NCI-H1105 treated with DMSO at 0.1 percent for 48 hours (cell line): ENCODE measurements at regions not wholly inside any gene's neighbourhood (a gene's known extent, or its start where the extent isn't known, plus 50 kb on each side); places are given as distances from the start of the nearest gene placed in this dataset.
"Not testable (repeated sequence)": the region's sequence is repeated elsewhere in the genome, so short reads cannot be mapped to it uniquely, and the experiment has no call there.

Experiments used
- DNase-seq: peaks from one replicate; lab custom pipeline; 2025; lab: John Stamatoyannopoulos, UW

DNA sequence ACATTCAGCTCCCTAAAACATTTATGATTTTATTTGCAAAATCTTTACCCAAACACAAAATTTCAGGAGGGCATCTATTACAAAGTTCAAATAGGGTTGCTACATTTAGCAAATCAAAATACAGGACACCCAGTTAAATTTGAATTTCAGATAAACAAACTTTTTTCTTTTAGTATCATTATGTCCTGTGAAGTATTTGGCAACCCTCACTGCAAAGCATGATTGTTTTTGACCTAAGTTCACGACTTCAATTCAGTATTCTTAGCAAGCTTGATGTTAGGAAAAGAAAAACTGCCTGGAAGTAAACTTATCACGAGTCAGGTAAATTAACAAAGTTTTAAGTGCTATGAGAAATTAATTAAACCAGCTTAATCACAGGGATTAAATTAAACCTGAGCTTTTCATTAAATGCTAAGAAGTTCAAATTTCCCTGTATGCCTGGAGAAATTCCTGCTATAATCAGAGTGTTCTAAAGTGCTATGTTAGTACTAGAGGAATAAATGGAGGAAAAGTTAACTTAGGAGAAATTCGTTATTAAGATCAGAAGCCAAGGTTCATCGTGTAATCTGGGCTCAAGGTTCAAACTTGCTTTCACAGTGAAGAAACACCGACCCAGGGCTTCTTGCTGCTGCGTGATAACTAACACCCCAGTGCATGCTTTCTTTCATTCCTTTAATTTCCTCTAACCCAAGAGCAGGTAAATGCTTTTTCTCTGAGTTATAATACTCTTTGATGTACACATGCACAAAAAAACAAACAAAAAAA, 298.1 kb downstream of the FOXO1 start:
- no peak for DNase-seq

DNA sequence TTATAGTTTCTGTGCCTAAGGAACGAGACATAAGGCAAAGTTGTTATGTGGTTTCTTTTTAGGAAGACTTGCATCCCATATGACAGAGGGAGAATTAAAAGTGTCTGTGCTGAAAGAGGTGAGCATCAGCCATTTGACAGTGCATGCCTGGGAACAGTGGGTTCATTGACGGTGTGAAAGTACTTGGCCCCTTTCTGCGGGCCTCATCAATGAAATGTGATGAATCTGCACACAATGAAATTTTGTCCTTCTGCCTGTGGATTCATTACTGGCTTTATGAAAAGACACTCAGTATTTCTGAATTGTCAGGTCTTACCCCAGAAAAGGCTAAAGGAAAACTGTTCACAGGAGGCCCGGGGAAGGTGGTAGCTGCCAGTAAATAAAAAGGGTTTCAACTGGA, 295.8 kb downstream of the FOXO1 start:
- no peak for DNase-seq

DNA sequence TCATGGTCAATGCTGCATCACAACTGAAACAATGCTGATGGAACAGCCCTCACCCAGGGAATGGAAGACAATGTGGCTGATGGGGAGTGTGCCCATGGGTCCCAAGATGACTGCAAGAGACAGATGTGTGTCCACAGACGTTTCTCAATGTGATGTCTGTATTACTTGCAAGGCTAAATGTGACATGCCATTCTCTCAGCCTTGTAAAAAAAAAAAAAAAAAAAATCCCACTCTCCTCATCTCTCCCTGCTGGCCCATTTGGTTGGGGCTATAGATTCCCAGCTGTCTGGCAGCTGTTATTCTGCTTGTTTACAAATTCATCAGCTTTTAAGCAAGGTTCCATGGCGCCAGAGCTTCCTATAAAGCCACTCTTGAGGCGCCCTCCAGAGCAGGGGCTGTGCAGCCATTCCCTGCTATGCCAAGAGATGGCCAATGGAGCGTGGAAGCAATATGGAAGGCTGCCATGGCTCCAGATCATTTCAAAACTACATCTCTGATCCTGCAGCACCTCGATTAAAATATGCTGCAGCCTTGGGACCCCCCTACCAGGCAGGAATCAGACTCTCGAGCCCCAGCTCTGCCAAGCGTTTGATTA, 294.8 kb downstream of the FOXO1 start:
- peak; percentile 22 for DNase-seq

DNA sequence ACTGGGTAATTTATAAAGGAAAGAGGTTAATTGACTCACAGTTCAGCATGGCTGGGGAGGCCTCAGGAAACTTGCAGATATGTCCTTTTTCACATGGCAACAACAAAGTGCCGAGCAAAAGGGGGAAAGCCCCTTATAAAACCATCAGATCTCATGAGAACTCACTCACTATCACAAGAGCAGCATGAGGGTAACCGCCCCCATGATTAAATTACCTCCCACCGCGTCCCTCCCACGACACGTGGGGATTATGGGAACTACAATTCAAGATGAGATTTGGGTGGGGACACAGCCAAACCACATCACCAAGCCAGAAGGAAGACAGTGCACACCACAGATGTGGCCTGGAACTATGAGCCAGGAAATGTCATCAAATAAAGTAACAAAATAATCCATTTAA, 292.8 kb downstream of the FOXO1 start:
- DNase-seq, result not testable (repeated sequence)

DNA sequence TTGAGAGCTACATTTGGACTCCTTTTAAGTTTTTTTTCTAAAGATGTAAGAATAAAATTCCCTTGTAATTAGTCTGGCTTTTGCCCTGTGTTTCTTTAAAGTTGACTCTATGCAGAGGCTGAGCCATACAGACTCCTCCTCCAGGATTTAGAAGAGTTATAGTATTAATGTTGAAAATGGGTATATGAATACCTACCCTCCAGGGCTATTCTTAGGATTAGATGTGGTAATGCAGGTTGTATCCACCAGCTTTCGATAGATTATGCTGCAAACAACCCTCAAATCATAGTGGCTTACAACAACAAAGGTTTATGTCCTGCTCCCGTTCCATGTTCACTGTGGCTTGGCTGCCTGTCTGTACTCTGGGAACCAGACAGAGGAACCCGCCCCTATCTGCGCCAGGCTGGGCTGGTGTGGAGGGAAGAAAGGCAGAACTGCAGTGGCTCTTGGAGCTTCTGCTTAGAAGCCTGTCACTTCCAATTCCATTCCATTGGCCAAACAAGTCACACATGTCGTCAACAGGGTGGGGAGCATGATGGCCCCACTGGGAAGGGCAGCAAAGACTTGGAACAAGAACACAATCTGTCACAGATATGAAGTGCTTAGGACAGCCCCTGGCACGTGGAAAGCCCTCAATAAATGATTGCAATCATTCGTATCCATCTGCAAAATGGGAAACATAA, 290.8 kb downstream of the FOXO1 start:
- no peak for DNase-seq

DNA sequence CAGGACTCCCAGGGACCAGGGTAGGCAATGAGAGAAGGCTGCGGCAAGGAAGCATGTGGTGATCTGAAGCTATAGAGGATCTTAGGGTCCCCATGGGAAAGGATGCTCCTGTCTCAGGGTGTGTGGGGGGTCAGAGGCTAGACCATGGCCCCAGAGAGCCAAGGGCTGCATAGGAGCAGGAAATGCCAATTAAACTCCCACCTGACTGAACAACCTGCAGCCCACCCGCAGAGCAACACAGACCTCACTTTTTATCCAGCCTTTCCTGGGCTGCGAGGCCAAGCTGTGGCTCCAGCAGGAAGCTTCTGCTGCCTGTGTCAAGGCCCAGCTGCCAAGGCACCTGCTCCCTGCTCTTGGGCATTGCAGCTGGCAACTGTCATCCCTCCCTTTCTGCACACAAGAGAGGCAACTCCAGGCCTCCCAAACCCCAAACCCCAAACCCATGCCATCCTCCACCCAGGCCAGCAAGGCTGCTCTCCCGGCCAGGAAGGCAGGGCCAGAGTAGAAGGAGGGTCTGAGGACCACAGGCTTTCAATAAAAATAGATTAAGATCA, 290.1 kb downstream of the FOXO1 start:
- DNase-seq, result no peak

DNA sequence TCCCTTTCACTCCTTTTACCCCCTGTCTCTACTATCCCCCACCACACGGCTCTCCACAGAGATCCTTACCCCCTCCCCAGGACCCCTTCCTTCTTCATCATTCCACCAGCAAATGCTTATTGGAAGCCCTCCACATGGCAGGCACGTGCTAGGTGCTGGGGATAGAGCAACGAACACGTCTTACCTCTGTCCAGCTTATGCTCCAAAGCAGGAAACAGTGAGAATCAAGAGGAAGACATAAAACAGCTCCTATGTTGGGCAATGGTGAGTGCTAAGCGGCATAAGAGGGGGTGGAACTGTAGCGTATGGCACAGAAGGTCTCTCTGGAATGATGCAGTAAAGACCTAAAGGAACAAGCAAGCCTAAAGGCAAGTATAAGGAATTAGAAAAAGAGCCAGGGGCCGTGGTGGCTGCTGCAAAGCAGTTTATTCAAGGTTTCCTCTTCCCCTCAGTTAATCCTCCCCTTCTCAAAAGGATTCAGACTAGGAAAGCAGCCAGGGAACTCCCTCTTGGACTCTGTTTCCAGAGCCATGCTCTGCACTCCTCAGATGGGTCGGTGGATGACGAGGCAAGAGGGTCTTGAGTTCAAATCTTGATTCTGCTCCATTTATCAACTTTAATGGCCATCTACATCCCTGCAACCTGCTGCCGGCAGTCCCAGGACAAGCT, 289.4 kb downstream of the FOXO1 start:
- DNase-seq, result no peak

DNA sequence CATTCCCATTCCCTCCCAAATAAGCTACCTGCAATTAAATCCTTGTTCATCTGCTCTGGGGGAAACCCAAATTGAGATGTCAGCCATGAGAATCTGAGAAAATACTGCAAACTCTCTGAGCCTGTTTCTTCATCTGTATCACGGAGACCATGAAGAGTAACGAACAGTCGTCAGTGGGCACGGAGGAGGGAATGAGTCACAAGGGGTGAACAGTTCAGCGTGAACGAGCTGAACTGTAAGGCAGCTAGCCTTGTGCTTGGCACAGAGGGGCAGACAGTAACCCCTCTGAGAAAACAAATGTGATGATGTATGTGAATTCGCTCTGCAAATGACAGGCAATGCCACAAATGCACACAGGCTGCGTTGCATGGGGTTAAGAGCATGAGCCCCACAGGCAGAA, 288.7 kb downstream of the FOXO1 start:
- DNase-seq, result no peak

DNA sequence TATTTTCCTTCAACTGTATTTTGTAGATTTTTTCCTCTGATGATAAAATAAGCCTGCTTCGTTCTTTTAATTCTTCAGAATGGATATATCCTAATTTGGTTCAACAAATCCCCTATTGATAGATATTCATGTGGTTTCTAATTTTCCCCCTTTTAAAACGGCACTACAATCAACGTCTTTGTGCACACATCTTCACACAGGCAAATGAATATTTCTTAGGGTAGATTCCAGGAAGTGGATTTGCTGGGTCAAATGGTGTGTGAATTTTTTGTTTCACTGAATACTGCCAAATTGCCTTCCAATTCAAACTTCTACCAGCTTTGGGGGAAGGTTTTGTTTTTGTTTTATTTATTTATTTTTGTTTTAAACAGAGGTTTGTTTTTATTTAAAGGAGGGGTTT, 287.2 kb downstream of the FOXO1 start:
- no peak for DNase-seq

DNA sequence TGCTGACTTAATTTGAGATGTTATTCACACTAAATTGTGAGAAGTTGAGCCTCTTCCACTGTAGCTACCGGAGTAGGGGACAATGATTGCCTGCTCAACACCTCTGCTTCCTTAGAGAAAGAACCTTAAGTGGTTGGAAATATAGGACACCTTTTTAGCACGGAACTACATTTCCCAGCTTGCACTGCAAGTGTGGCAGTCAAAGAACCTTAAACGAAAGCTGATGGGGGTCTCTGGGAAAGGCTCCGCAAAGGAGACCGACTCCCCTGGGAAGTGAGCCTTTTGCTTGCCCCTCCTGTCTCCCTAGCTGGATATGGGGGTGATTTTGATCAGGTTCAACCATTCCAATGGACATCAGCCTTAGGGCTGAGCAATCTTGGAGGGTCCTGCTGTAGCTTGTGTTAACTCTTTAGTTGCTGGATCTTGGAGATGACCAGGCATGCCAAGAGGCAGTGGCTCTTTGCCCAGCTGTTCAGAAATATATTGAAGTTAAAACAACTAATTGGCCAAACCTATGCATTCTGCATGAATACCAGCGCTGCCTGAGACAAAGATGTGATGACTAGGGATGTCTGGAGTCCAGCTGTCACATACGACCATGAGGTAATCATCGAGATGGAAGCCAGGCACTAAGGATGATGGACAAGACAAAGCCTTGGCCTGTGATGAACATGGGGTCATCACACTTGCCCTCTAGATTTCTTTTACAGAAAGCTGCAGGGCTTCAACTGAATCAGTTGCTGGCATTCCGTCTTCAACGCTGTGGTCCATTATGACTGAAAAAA, 286.5 kb downstream of the FOXO1 start:
- no peak for DNase-seq

DNA sequence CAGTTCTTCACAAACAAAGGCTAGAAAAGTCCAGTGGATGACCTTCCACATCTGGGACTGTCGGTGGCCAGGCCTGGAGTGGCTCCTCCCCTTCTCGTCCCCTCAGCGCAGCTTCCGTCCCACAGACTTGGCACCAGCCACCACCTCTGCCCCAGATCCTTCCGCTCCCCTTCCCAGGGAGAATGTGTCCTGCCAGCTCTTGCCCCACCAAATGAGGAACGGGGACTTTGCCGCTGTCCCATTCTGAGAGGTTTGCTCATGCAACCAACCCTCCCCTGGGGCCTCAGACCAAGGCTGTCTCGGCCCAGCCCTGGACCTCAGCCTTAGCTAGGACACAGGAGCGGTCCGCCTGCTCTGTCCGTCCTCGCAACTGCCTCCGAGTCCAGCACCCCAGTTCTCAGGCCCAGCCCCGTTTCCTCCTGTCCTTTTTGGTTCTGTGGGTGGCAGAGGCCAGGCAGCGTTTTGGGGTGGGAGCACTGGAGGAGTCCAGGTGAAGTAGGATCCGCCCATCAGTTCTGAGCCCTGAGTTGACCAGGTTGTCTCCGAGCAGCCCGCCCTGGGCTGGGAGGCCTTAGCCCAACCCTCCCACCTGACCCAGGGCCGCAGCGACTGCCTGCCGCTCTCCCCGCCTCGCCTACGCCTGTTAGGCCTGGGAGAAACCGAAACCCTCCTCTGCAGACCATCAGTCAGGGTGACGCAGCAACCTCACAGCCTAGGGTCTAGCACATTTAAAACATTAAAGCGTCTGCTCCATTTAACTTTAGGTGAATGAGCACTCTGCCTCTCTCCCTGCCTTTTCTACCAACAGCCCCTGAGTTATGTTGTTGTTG, 284.3 kb downstream of the FOXO1 start:
- DNase-seq, result no peak

DNA sequence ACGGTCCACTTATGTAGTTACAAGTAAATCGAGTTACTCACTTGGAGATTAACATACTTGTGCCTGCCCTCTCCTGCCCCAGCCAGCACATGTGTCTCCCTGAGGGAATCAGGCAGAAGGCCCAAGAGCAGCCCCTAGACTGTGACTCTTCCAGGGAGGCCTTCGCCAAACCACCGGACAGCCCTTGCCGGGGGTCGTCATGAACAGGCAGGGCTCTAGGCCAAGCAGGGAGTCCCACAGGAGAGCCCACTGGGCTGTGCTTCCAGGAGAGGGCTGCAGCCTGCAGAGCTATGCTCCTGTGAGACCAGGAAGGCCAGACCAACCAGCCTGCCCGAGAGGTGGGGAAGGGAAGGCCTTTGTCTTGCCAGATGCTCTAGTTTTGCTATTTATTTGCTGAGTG, 283.3 kb downstream of the FOXO1 start:
- DNase-seq, result no peak

DNA sequence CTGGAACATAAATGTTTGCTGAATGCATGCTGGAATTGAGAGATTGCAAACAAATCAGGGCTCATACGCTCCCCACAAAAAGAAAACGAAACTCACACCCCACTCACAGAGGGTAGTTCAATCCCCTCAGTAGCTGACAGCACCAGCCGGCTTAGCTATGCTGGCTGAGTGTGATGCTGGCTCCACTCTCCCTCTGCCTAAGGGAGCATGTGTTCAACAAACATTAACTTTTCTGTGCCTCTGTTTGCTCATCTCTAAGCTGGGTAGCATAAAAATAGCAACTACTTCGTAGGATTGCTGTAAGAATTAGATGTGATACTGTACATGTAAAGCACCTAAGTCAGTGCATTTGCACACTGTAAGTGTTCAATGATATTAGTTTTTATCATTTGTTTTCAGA, 282.6 kb downstream of the FOXO1 start:
- no peak for DNase-seq

DNA sequence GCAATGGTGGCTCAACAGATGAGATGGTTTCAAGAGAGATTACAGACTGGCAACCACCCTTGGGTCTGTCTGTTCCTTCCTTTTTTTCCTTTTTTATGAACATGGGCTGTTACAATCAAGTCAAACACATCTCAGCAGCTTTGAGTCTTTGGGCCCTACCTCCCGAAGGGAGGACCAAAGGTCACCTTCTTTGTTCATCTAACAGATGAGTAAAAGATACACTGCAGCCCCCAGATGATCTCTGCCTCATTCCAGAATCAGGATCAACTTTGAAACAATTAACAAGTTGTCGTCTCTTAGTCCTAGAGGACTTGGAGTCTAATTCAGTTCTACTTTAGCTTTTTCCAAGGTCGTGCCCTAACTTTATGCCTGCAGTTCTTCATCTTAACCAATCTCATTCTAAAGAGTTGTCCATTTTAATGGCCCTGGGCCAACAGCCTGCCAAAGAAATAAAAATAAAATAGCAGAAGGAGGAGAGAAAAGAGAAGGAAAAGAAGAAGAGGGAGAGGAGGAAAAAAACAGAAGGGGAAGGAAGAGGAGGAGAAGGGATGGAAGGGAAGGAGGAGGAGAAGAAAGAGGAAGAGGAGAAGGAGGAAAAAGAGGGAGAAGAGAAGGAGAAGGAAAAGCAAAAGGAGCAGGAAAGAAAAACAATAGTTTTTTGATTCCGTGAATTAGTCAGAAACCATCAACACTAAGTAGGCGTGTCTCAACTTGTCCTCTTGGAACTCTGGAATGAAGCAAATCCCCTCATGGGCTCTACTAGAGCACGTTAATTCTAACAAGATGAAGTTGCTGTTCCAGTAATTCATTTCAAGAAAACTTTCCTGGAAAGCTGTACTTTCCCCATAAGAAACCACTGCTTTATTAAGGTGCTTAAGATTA, 281.2 kb downstream of the FOXO1 start:
- no peak for DNase-seq

DNA sequence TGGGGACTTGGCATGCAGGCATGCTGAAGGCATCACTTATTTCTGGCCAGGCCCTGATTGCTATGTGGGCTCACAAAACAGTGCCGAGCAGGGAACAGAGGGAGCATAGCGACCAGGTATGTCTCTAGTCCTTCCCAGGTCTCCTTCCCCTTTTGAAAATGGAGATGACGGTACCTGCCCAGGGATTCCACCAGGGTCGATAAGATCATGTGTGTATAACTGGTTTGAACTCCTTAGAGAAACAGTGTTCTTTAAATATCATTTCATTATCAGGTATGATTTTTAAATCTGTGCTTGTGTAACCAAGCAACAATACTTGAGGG, 280.6 kb downstream of the FOXO1 start:
- DNase-seq, result no peak

DNA sequence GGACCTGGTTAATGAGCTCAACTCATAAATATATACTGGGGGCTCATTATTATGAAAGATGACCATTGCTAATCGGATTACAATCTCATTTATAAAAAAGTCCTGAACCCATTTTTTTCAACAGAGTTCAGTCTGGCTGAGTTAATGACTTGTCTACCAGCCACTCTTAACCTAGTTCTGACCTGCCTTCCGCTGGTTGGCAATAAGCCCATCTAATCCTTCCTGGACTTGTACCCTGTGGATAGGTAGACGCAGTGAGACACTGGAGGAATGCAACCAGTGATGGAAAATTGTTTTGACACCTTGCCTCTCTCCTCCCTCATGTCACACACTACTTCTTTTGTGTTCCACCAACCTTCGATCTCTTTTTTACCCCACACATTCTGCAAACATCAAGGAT, 279.9 kb downstream of the FOXO1 start:
- no peak for DNase-seq

DNA sequence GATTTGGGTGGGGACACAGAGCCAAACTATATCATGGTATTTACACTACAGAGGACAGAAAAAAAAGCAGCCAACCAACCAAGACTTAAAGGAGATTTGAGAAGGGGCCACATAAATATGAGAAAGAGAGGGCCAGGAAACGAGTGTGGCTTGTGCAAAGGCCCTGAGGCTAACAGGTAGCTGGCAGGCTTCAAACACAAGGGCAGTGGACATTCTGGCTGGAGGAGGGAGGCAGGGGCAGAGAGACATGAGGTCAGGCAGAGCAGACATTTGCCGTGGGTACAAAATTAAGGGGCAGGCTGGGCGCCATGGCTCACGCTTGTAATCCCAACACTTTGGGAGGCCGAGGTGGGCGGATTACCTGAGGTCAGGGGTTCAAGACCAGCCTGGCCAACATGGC, 278.7 kb downstream of the FOXO1 start:
- DNase-seq, result no peak

DNA sequence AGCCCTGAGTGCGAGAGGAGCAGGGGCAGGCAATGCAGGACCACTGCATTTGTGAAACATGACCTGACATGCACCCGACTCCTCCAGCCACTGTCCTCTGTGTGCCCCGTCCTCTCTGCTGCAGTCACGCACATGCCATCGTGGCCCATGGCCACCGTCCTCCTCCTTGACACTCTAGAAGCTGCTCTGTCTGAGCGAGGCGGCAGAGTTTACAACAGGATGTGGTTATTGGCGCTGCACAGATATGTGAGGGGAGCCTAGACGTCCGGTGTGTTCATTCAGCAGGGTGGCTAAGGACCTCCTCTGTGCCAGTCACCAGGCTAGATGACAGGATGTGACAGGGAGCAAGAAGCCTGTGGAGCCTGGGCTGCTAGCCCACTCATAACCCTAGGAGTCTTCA, 277.8 kb downstream of the FOXO1 start:
- DNase-seq, result no peak

DNA sequence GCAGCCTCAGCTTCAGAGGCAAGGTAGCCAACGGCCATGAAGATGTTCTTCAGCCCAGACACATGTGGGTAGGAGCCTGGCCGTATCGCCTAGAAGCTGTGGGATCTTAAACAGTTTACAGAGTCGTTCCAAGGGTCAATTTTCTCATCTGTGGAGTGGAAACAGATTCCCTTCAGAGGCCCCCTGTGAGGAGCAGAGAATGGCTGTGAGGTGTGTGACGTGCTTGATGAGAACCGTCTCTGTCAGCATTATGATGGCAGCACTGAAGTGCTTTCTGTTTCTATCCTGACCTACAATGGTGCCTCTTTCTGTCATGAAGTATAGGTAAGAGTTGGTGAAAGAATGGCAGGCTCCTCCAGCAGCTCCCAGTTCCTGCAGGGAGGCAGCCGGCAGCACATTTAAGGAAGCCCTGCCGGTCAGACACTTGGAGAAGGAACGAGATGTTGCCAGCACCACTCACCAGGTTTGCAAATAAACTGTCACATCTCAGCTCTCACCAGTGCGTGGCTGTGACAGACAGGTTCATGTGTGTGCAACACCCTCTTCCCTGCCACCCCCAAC, 277.3 kb downstream of the FOXO1 start:
- no peak for DNase-seq
